MM.1S (cell line): ENCODE measurements at regions not wholly inside any gene's neighbourhood (a gene's known extent, or its start where the extent isn't known, plus 50 kb on each side); places are given as distances from the start of the nearest gene placed in this dataset.

ENCODE experiments used
- DNase-seq: peaks from one replicate; pipeline ENCODE4 v3.0.0-alpha.2; 2015
- H2AFZ ChIP-seq: fragments of 300-600 bp; sonication (generic); 2 replicates; pipeline ENCODE4 v1.6.0; 2016; ENCODE audit warnings: antibody characterized with exemption, low read length
- H3F3A ChIP-seq: fragments of 300-600 bp; sonication (generic); 2 replicates; pipeline ENCODE4 v1.6.1; 2016; ENCODE audit warnings: mild to moderate bottlenecking, antibody characterized with exemption, low read length, moderate library complexity, mixed read lengths; ENCODE audit not compliant: insufficient read depth
- H3K27ac ChIP-seq: fragments of 300-600 bp; sonication (generic); 2 replicates; pipeline ENCODE4 v1.5.1; 2016; ENCODE audit warnings: mild to moderate bottlenecking, low read length
- H3K27me3 ChIP-seq: fragments of 300-600 bp; sonication (generic); replicated peaks from 2 replicates; pipeline ENCODE4 v1.6.0; 2016; ENCODE audit warnings: low read length; ENCODE audit not compliant: insufficient read depth
- H3K36me3 ChIP-seq: fragments of 300-600 bp; sonication (generic); replicated peaks from 2 replicates; pipeline ENCODE4 v1.6.1; 2016; ENCODE audit warnings: mild to moderate bottlenecking, low read length, mixed read lengths; ENCODE audit not compliant: insufficient read depth
- H3K4me1 ChIP-seq: fragments of 300-600 bp; sonication (generic); 2 replicates; pipeline ENCODE4 v1.6.1; 2016; ENCODE audit warnings: low read length, mixed read lengths
- H3K4me2 ChIP-seq: fragments of 300-600 bp; sonication (generic); 2 replicates; pipeline ENCODE4 v1.6.0; 2016; ENCODE audit warnings: low read depth, low read length
- H3K4me3 ChIP-seq: fragments of 300-600 bp; sonication (generic); 2 replicates; pipeline ENCODE4 v1.5.1; 2016; ENCODE audit warnings: low read length, mixed read lengths
- H3K79me2 ChIP-seq: fragments of 300-600 bp; sonication (generic); 2 replicates; pipeline ENCODE4 v1.6.1; 2016; ENCODE audit warnings: mixed run types, low read length, mixed read lengths
- H3K9ac ChIP-seq: fragments of 300-600 bp; sonication (generic); 2 replicates; pipeline ENCODE4 v1.6.1; 2016; ENCODE audit warnings: low read length, mixed read lengths
- H3K9me2 ChIP-seq: fragments of 300-600 bp; sonication (generic); replicated peaks from 2 replicates; pipeline ENCODE4 v1.6.1; 2016; ENCODE audit warnings: mild to moderate bottlenecking, low read length, mixed read lengths; ENCODE audit not compliant: insufficient read depth
- H3K9me3 ChIP-seq: fragments of 300-600 bp; sonication (generic); replicated peaks from 2 replicates; pipeline ENCODE4 v1.6.1; 2016; ENCODE audit warnings: mild to moderate bottlenecking, low read length, mixed read lengths; ENCODE audit not compliant: insufficient read depth
- H4K20me1 ChIP-seq: fragments of 300-600 bp; sonication (generic); 2 replicates; pipeline ENCODE4 v1.6.1; 2016; ENCODE audit warnings: mild to moderate bottlenecking, low read length, moderate library complexity, mixed read lengths; ENCODE audit not compliant: insufficient read depth
- CTCF ChIP-seq: fragments of 300-600 bp; sonication (generic); IDR thresholded peaks from 2 replicates; pipeline ENCODE4 v1.5.1; 2016; ENCODE audit warnings: antibody characterized with exemption, low read length, mixed read lengths
- EZH2 ChIP-seq: fragments of 300-600 bp; sonication (generic); optimal IDR thresholded peaks from 2 replicates; pipeline ENCODE3; 2017; ENCODE audit warnings: low read depth, mild to moderate bottlenecking, antibody characterized with exemption, low read length, mixed read lengths
- EZH2phosphoT487 ChIP-seq: fragments of 300-600 bp; sonication (generic); IDR thresholded peaks from 2 replicates; pipeline ENCODE4 v1.6.1; 2018; ENCODE audit warnings: antibody characterized with exemption, low read length

GRCh38 chr3:75001330-75001729 is 386.9 kb upstream of the CNTN3 start:
- no peaks in the 10 kb centered on the region for H3K27me3 ChIP-seq
- no peak overlapping the region for H3K27ac ChIP-seq
- H4K20me1 ChIP-seq = no peaks in the 10 kb centered on the region
- H2AFZ ChIP-seq = no peak overlapping the region
- TF ChIP-seq CTCF (peak; percentile 44), EZH2 (no peak), EZH2phosphoT487 (no peak)
- H3K4me2 ChIP-seq = no peak overlapping the region
- no peak overlapping the region for H3K9ac ChIP-seq
- H3K36me3 ChIP-seq = no peaks in the 10 kb centered on the region
- no peaks in the 10 kb centered on the region for H3K79me2 ChIP-seq
- no peak overlapping the region for H3K4me3 ChIP-seq
- DNase-seq = peak; percentile 28
- no peaks in the 10 kb centered on the region for H3K9me2 ChIP-seq
- no peaks in the 10 kb centered on the region for H3K9me3 ChIP-seq
- H3K4me1 ChIP-seq = no peaks in the 10 kb centered on the region
- H3F3A ChIP-seq = no peaks in the 10 kb centered on the region

- Histone ChIP-seq H4K20me1 (no peaks in the 10 kb centered on the region), H3F3A (no peaks in the 10 kb centered on the region), H3K4me1 (no peaks in the 10 kb centered on the region), H3K4me2 (no peak overlapping the region), H3K9me3 (no peaks in the 10 kb centered on the region), H3K36me3 (no peaks in the 10 kb centered on the region), H3K27me3 (no peaks in the 10 kb centered on the region), H3K9ac (no peak overlapping the region), H2AFZ (no peak overlapping the region), H3K4me3 (no peak overlapping the region), H3K9me2 (no peaks in the 10 kb centered on the region), H3K27ac (no peak overlapping the region), H3K79me2 (no peaks in the 10 kb centered on the region)
- no peak for DNase-seq
- TF ChIP-seq EZH2 = no peak
- TF ChIP-seq CTCF = no peak
- no peak for TF ChIP-seq EZH2phosphoT487
These were observed 398.4 kb upstream of the CNTN3 start for GRCh38 chr3:75012791-75013331.

- DNase-seq = no peak
- no peaks in the 10 kb centered on the region for H4K20me1 ChIP-seq
- no peaks in the 10 kb centered on the region for H3K79me2 ChIP-seq
- no peak overlapping the region for H3K4me2 ChIP-seq
- no peaks in the 10 kb centered on the region for H3K9me2 ChIP-seq
- H3K4me1 ChIP-seq = no peaks in the 10 kb centered on the region
- H3K27ac ChIP-seq = no peak overlapping the region
- no peaks in the 10 kb centered on the region for H3F3A ChIP-seq
- no peak overlapping the region for H3K4me3 ChIP-seq
- no peaks in the 10 kb centered on the region for H3K36me3 ChIP-seq
- TF ChIP-seq EZH2 (no peak), EZH2phosphoT487 (no peak), CTCF (no peak)
- no peaks in the 10 kb centered on the region for H3K9me3 ChIP-seq
- H3K9ac ChIP-seq = no peak overlapping the region
- H2AFZ ChIP-seq = no peak overlapping the region
- no peaks in the 10 kb centered on the region for H3K27me3 ChIP-seq
These were observed 399.5 kb upstream of the CNTN3 start for GRCh38 chr3:75014008-75014407.
